Putamen (tissue), 1 donor: ENCODE measurements at regions not wholly inside any gene's neighbourhood (a gene's known extent, or its start where the extent isn't known, plus 50 kb on each side); places are given as distances from the start of the nearest gene placed in this dataset.
"Not testable (repeated sequence)": the region's sequence is repeated elsewhere in the genome, so short reads cannot be mapped to it uniquely, and the experiment has no call there.

Experiments used
- DNase-seq: peaks from one replicate; pipeline ENCODE4 v3.0.0-alpha.2; 2016; ENCODE audit warnings: low spot score

DNA sequence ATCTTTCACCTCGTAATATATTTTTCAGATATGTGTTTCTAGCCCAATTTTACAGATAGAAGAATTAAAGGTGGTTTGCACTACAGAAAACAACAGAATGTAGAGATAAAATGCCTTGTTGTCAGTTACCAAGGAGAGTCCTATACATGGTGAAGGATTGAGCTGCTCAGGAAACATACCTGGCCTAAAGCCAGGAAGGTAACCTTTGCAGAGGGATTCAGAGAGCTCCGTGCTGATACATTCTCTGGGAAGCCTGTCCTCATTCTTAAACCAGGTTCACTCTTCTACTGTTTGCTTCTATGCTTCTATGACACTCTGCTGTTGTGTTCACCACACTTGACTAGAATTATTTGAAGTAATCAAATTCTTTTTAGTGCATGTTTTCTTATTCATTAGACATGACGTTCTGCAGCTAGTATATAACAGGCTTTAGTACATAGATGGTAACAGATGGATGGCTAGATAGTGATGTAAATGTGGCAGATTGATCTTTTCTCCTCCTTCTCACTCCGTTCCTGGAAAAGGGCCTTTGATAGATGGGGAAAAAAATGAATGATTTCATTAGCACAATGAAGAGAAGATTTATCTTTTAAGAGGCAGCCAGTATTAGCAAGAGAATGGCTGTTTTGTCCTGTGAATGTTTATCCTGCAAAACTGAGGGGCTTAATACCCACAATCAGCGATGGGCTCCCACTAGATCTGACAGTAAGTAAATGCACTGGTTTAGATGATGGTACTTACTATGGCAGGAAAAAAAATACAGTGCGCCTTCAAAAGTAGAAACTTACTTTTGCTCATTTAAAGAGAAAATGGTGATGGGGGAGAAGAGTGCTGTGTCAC lies 589.6 kb upstream of the FAM98A start:
- no peak for DNase-seq

GRCh38 chr2:34179511-34179910 lies 580.4 kb upstream of the FAM98A start:
- DNase-seq = no peak

DNA sequence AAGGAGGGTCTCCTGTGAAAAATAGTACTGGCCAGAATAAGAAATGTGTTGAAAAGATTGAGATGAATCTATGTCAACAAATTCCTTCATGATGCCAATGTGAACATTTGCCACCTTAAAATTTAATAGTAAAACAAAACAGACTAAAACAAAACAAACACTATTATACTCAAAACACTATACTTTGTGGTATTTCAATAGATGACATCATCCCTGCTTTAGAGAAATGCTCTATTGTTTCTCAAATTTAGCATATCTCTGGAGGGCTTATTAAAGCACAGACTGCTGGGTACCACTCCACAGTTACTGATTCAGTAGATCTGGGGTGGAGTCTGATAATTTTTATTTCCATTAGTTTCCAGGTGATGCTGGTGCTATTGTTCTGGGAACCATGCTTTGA lies 579.4 kb upstream of the FAM98A start:
- DNase-seq = no peak

- no peak for DNase-seq
Observed at GRCh38 chr2:34176693-34177092, 577.6 kb upstream of the FAM98A start.

- DNase-seq = no peak
Observed at GRCh38 chr2:34174506-34174905, 575.4 kb upstream of the FAM98A start.

DNA sequence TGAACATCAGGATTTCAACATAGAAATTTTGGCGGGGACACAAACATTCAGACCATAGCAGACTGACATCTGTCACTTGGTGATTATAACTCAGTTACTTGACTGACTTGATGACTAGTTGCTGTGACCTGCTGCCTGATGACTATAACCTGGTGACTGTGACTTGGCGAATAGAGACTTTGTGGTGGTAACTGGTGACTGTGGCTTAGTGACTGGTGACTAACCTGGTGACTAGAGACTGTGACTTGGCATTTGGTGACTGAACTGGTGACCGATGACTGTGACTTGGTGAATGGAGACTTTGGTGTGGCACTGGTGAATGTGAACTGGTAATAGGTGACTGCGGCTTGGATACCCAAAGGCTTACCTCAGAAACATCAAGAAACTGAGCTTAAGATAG lies 563.1 kb upstream of the FAM98A start:
- DNase-seq = no peak

GRCh38 chr2:34161549-34161948 lies 562.5 kb upstream of the FAM98A start:
- no peak for DNase-seq

DNA sequence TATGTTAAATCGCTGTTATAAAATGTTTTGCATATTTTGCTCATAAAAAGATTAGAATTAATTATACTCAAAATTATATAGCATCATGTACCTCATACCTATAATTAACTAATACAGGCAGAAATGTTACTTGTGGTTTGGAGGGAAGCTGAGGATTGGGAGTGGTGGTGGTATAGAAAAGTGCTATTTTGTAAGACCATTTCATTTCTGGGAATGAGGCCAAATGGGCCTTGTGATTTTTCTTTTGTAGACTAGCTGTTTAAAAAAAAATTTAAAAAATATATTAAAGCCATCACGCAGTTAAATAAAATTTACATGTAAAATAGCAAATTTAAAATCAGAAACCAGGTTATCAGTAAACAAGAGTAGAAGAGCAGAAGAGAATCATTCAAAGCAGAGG lies 560.8 kb upstream of the FAM98A start:
- DNase-seq = no peak

DNA sequence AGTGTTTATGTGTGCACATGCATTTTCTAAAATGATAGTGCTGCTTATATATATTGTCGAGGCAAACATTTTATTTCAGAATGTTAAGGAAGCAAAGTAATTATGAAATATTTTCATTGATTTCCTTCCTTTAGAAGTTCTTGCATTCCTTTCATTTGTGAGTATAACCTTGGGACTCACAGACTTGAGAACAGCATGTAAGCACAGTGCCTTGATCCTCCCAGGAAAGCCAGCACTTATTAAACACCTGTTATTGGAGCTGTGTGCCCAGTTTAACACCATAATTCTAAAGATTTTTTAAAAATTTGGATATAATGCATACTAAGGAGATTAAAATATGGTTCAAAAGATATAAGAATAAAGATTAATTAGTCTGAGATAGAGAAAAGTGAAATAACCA lies 554.4 kb upstream of the FAM98A start:
- no peak for DNase-seq

- no peak for DNase-seq
Observed at GRCh38 chr2:34147780-34148179, 548.7 kb upstream of the FAM98A start.

- DNase-seq = no peak
Observed at GRCh38 chr2:34143149-34143548, 544.0 kb upstream of the FAM98A start.

GRCh38 chr2:34142531-34143008 lies 543.5 kb upstream of the FAM98A start:
- not testable (repeated sequence) for DNase-seq

DNA sequence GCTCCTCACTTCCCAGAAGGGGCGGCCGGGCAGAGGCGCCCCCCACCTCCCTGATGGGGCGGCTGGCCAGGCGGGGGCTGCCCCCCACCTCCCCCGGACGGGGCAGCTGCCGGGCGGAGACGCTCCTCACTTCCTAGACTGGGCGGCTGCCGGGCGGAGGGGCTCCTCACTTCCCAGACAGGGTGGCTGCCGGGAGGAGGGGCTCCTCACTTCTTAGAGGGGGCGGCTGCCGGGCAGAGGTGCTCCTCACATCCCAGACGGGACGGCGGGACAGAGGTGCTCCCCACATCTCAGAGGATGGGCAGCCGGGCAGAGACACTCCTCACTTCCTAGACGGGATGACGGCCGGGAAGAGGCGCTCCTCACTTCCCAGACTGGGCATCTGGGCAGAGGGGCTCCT lies 534.0 kb upstream of the FAM98A start:
- not testable (repeated sequence) for DNase-seq

GRCh38 chr2:34126279-34126678 lies 527.2 kb upstream of the FAM98A start:
- no peak for DNase-seq

DNA sequence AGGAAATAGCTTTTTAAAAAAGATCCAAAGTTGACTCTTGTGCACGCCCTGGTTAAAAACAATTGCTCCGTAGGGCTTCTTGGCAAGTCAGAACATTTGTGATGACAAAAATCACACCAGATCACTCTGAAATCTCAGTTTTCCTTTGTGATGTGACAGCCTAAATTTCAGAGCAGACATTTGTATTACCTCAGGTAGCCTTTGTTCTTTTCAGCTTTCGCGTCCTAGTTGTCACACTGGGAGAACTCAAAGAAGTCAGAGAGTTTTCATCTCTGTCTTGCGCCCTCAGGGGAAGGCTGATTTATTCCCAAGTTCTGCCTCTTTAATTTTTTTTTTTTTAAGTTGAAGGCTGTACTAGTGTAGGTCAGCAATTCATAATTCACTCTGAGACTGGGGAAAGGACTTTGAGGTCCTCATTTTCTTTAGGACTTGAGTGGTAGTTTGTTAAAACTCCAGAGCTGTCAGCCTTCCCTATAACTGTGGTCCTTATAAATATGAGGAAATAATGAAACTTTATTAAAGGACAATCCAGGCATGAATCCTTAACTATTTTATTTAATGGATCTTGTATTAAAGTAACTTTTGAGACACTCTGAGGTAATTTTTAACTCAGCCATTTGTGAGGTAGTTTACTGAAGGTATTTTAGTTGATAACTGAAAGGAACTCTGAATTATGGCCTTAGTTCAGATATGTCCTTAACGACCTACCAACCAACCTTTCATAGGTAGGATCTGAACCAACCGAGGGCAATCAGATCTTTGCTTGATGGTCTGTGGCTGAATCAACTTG lies 525.1 kb upstream of the FAM98A start:
- no peak for DNase-seq

GRCh38 chr2:34121076-34121475 lies 522.0 kb upstream of the FAM98A start:
- no peak for DNase-seq

DNA sequence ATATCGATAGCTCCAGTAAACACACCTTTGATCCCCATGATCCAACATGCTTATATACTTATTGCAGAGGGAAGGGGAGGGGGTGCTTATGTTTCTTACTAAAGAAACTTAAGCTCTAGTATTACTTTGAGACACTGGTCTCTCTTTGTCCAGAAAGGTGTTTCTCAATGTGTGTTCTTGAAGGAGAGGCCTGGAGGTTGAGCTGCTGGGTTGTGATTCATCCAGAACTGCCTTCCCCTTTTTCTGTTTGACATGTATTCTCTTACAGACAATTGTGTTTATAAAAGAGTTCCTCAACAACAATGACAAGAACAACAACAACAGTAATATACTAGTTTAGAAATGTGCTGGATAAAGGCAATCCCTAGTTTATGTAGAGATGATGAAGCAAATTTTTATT lies 516.0 kb upstream of the FAM98A start:
- no peak for DNase-seq

DNA sequence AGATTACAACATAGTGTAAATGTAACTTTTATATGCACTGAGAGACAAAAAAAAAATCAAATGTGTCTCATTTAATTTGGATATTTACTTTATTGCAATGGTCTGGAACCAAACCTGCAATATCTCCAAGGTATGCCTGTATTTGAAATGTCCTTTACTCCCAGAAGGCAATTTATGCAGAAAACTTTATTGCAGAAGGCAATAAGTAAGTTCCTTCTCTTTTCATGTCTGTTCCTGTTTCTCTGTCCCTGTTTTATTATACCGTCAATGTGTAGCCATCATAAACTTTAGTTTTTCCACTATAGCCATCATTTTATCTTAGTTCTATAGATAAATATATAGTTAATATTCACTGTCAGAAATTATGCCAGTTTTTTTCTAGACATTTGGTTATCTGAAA lies 513.1 kb upstream of the FAM98A start:
- DNase-seq = no peak

- no peak for DNase-seq
Observed at GRCh38 chr2:34110392-34110791, 511.3 kb upstream of the FAM98A start.

DNA sequence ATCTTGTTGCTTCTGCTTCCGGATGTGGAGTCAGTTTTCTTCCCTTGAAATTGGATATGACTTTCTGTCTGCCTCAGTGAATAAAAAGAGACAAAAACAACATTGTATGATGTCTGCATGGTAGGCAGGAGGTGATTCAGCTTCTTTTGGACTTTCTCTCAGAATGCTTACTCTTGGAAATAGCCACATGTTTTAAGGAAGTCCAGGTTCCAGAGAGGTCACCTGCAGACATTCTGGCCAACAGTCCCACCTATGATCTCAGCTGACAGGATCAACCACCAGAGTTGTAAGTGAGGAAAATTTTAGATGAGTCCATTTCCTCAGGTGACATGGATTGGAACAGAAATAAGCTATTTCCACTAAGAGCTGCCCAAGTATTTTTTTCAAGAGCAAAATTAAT lies 508.7 kb upstream of the FAM98A start:
- no peak for DNase-seq

- no peak for DNase-seq
Observed at GRCh38 chr2:34105006-34105767, 506.1 kb upstream of the FAM98A start.

GRCh38 chr2:34104601-34105000 lies 505.5 kb upstream of the FAM98A start:
- DNase-seq = no peak

- DNase-seq = no peak
Observed at GRCh38 chr2:34103437-34103836, 504.3 kb upstream of the FAM98A start.
